Caki2 (cell line): ENCODE measurements at regions not wholly inside any gene's neighbourhood (a gene's known extent, or its start where the extent isn't known, plus 50 kb on each side); places are given as distances from the start of the nearest gene placed in this dataset.
"Not testable (repeated sequence)": the region's sequence is repeated elsewhere in the genome, so short reads cannot be mapped to it uniquely, and the experiment has no call there.

Source experiments
- DNase-seq: peaks from one replicate; pipeline ENCODE4 v3.0.0-alpha.2; 2015; ENCODE audit warnings: low read depth
- in situ Hi-C: cut with HindIII; loops from 2 replicates; pipeline ENCODE4 v1.10.0; 2016; ENCODE audit warnings: low sequenced_read_pairs, low pct_unique_long_range_greater_than_20kb, mixed read lengths

- DNase-seq = no peak
- in situ Hi-C loops = no loop called here
Measured at GRCh38 chr1:184167352-184167751, 115.8 kb downstream of the TSEN15 start.

GRCh38 chr1:184170719-184171118, 119.2 kb downstream of the TSEN15 start:
- in situ Hi-C loops = no loop called here
- no peak for DNase-seq

GRCh38 chr1:184176058-184176457, 124.5 kb downstream of the TSEN15 start:
- DNase-seq = no peak
- in situ Hi-C loops = no loop called here

GRCh38 chr1:184181044-184181443, 129.5 kb downstream of the TSEN15 start:
- in situ Hi-C loops = no loop called here
- DNase-seq = no peak

- DNase-seq = no peak
- in situ Hi-C loops = no loop called here
Measured at GRCh38 chr1:184183919-184184318, 132.4 kb downstream of the TSEN15 start.

- in situ Hi-C loops, DNase-seq: not testable (repeated sequence)
Measured at GRCh38 chr1:184184614-184185013, 133.1 kb downstream of the TSEN15 start.

GRCh38 chr1:184185347-184185746, 133.8 kb downstream of the TSEN15 start:
- in situ Hi-C loops = no loop called here
- DNase-seq = no peak

- in situ Hi-C loops = no loop called here
- no peak for DNase-seq
Measured at GRCh38 chr1:184186167-184186566, 134.6 kb downstream of the TSEN15 start.

- DNase-seq = no peak
- in situ Hi-C loops = no loop called here
Measured at GRCh38 chr1:184187097-184187496, 135.6 kb downstream of the TSEN15 start.

- no peak for DNase-seq
- in situ Hi-C loops = no loop called here
Measured at GRCh38 chr1:184188037-184188436, 136.5 kb downstream of the TSEN15 start.

- DNase-seq = no peak
- in situ Hi-C loops = no loop called here
Measured at GRCh38 chr1:184189361-184189760, 137.8 kb downstream of the TSEN15 start.

- no peak for DNase-seq
- in situ Hi-C loops = no loop called here
Measured at GRCh38 chr1:184190616-184191015, 139.1 kb downstream of the TSEN15 start.

GRCh38 chr1:184191181-184191621, 139.7 kb downstream of the TSEN15 start:
- in situ Hi-C loops = no loop called here
- DNase-seq = no peak

- in situ Hi-C loops = no loop called here
- no peak for DNase-seq
Measured at GRCh38 chr1:184192796-184193195, 141.3 kb downstream of the TSEN15 start.

- DNase-seq = no peak
Measured at GRCh38 chr1:184193451-184193850, 141.9 kb downstream of the TSEN15 start.

GRCh38 chr1:184194236-184194635, 142.7 kb downstream of the TSEN15 start:
- in situ Hi-C loops = no loop called here
- DNase-seq = no peak

More at GRCh38 chr1:184193451-184193850, 141.9 kb downstream of the TSEN15 start:
- in situ Hi-C loops = no loop called here

GRCh38 chr1:184195722-184196121, 144.2 kb downstream of the TSEN15 start:
- DNase-seq, in situ Hi-C loops: not testable (repeated sequence)

- no peak for DNase-seq
- in situ Hi-C loops = no loop called here
Measured at GRCh38 chr1:184197831-184198230, 146.3 kb downstream of the TSEN15 start.

- DNase-seq = no peak
- in situ Hi-C loops = no loop called here
Measured at GRCh38 chr1:184199036-184199435, 147.5 kb downstream of the TSEN15 start.

GRCh38 chr1:184199438-184200085, 148.0 kb downstream of the TSEN15 start:
- DNase-seq = peak; percentile 27
- in situ Hi-C loops = no loop called here
